ENCODE measurements at regions not wholly inside any gene's neighbourhood (a gene's known extent, or its start where the extent isn't known, plus 50 kb on each side); places are given as distances from the start of the nearest gene placed in this dataset.

- no peak for TF ChIP-seq CTCF (IDR thresholded peaks at IDR 0.05)
- no peak for TF ChIP-seq POLR2A (IDR thresholded peaks at IDR 0.05)
Measured at GRCh38 chr2:88949336-88949735, 257.9 kb downstream of the RPIA start.
